Neural cell (in vitro differentiated cells): ENCODE measurements at regions not wholly inside any gene's neighbourhood (a gene's known extent, or its start where the extent isn't known, plus 50 kb on each side); places are given as distances from the start of the nearest gene placed in this dataset.

Source experiments
- H2AFZ ChIP-seq: fragments of 200-600, 300-800 bp; sonication (generic), shearing (Covaris generic); 2 replicates; pipeline ENCODE4 v1.6.0; 2014; ENCODE audit warnings: low read depth, mild to moderate bottlenecking, antibody characterized with exemption, low read length, moderate library complexity
- H3F3A ChIP-seq: fragments of 200-600 bp; shearing (Covaris generic); 2 replicates; pipeline ENCODE4 v1.6.1; 2016; ENCODE audit warnings: mild to moderate bottlenecking, moderate library complexity, mixed read lengths, antibody characterized with exemption, low read length; ENCODE audit not compliant: insufficient read depth, poor library complexity, severe bottlenecking
- H3K27ac ChIP-seq: fragments of 200-600, 300-800 bp; sonication (generic), shearing (Covaris generic); 2 replicates; pipeline ENCODE4 v1.5.1; 2014; ENCODE audit warnings: mild to moderate bottlenecking, low read length, moderate library complexity
- H3K27me3 ChIP-seq: fragments of 300-800, 200-600 bp; sonication (generic), shearing (Covaris generic); 2 replicates; pipeline ENCODE4 v1.6.0; 2014; ENCODE audit warnings: mild to moderate bottlenecking, low read depth, low read length, moderate library complexity; ENCODE audit not compliant: insufficient read depth
- H3K36me3 ChIP-seq: fragments of 300-800, 200-600 bp; sonication (generic), shearing (Covaris generic); 2 replicates; pipeline ENCODE4 v1.5.1; 2014; ENCODE audit warnings: mild to moderate bottlenecking, antibody characterized with exemption, low read length, moderate library complexity; ENCODE audit not compliant: insufficient read depth
- H3K4me2 ChIP-seq: fragments of 300-800, 200-600 bp; sonication (generic), shearing (Covaris generic); 2 replicates; pipeline ENCODE4 v1.6.0; 2014; ENCODE audit warnings: mild to moderate bottlenecking, low read length
- H3K4me3 ChIP-seq: fragments of 300-800, 200-600 bp; sonication (generic), shearing (Covaris generic); 2 replicates; pipeline ENCODE4 v1.5.1; 2014; ENCODE audit warnings: mild to moderate bottlenecking, low read length, moderate library complexity
- H3K79me2 ChIP-seq: fragments of 200-600 bp; shearing (Covaris generic); replicated peaks from 2 replicates; pipeline ENCODE4 v1.6.0; 2014; ENCODE audit warnings: mild to moderate bottlenecking, low read length, moderate library complexity; ENCODE audit not compliant: insufficient read depth
- H3K9ac ChIP-seq: fragments of 300-800, 200-600 bp; sonication (generic), shearing (Covaris generic); 2 replicates; pipeline ENCODE4 v1.6.1; 2016; ENCODE audit warnings: mild to moderate bottlenecking, low read length, mixed read lengths
- H3K9me2 ChIP-seq: fragments of 200-600 bp; shearing (Covaris generic); 2 replicates; pipeline ENCODE4 v1.6.1; 2016; ENCODE audit warnings: mild to moderate bottlenecking, low read length, mixed read lengths; ENCODE audit not compliant: insufficient read depth
- H3K9me3 ChIP-seq: fragments of 200-600, 300-800 bp; sonication (generic), shearing (Covaris generic); 2 replicates; pipeline ENCODE4 v1.6.1; 2016; ENCODE audit warnings: mild to moderate bottlenecking, mixed run types, low read length, moderate library complexity, mixed read lengths
- H4K20me1 ChIP-seq: fragments of 200-600 bp; shearing (Covaris generic); 2 replicates; pipeline ENCODE4 v1.6.1; 2016; ENCODE audit warnings: mild to moderate bottlenecking, mixed run types; ENCODE audit not compliant: insufficient read depth
- CTCF ChIP-seq: fragments of 450-650 bp; IDR thresholded peaks from 2 replicates; pipeline ENCODE4 v1.5.1; 2014; ENCODE audit warnings: antibody characterized with exemption, mild to moderate bottlenecking, moderate library complexity; ENCODE audit not compliant: poor library complexity, severe bottlenecking
- EP300 ChIP-seq: fragments of 450-650 bp; conservative IDR thresholded peaks from 2 replicates; pipeline ENCODE4 v1.6.1; 2014; ENCODE audit warnings: antibody characterized with exemption, mild to moderate bottlenecking, moderate library complexity; ENCODE audit not compliant: poor library complexity, severe bottlenecking
- EZH2 ChIP-seq: fragments of 200-600, 300-800 bp; shearing (Covaris generic), sonication (generic); IDR thresholded peaks from 2 replicates; pipeline ENCODE4 v1.6.1; 2014; ENCODE audit warnings: antibody characterized with exemption, low read length, borderline replicate concordance, mild to moderate bottlenecking; ENCODE audit not compliant: insufficient read depth, poor library complexity, severe bottlenecking
- MXI1 ChIP-seq: fragments of 450-650 bp; conservative IDR thresholded peaks from 2 replicates; pipeline ENCODE4 v1.6.1; 2014; ENCODE audit warnings: antibody characterized with exemption, mild to moderate bottlenecking; ENCODE audit not compliant: poor library complexity, severe bottlenecking
- POLR2AphosphoS5 ChIP-seq: IDR thresholded peaks from 2 replicates; pipeline ENCODE4 v1.6.1; 2012
- RAD21 ChIP-seq: fragments of 450-650 bp; conservative IDR thresholded peaks from 2 replicates; pipeline ENCODE4 v1.6.1; 2014; ENCODE audit warnings: antibody characterized with exemption, mild to moderate bottlenecking, moderate library complexity
- SMC3 ChIP-seq: fragments of 450-650 bp; conservative IDR thresholded peaks from 2 replicates; pipeline ENCODE4 v1.6.1; 2014; ENCODE audit warnings: antibody characterized with exemption, mild to moderate bottlenecking, moderate library complexity; ENCODE audit not compliant: poor library complexity
- TAF1 ChIP-seq: IDR thresholded peaks from 2 replicates; pipeline ENCODE4 v1.6.1; 2012; ENCODE audit warnings: low read depth
- TF ChIP-seq, protein P1 (sequence below): IDR thresholded peaks from 2 replicates; pipeline ENCODE4 v1.6.1; 2012; ENCODE audit warnings: borderline replicate concordance

GRCh38 chr22:49307870-49308269, 519.8 kb downstream of the BRD1 start:
- no peak overlapping the region for H3K4me2 ChIP-seq
- no peaks in the 10 kb centered on the region for H3K36me3 ChIP-seq
- no peak overlapping the region for H3K9ac ChIP-seq
- no peaks in the 10 kb centered on the region for H3F3A ChIP-seq
- H4K20me1 ChIP-seq = no peaks in the 10 kb centered on the region
- H3K27ac ChIP-seq = no peak overlapping the region
- H3K4me3 ChIP-seq = no peak overlapping the region
- H3K79me2 ChIP-seq = no peaks in the 10 kb centered on the region
- H3K27me3 ChIP-seq = no peaks in the 10 kb centered on the region
- H3K9me3 ChIP-seq = no peaks in the 10 kb centered on the region
- no peaks in the 10 kb centered on the region for H3K9me2 ChIP-seq
- no peak overlapping the region for H2AFZ ChIP-seq
- TF ChIP-seq CTCF (no peak), EZH2 (no peak), EP300 (no peak), POLR2AphosphoS5 (no peak), RAD21 (no peak), SMC3 (no peak), MXI1 (no peak), TAF1 (no peak)
- TF ChIP-seq, protein P1, sequence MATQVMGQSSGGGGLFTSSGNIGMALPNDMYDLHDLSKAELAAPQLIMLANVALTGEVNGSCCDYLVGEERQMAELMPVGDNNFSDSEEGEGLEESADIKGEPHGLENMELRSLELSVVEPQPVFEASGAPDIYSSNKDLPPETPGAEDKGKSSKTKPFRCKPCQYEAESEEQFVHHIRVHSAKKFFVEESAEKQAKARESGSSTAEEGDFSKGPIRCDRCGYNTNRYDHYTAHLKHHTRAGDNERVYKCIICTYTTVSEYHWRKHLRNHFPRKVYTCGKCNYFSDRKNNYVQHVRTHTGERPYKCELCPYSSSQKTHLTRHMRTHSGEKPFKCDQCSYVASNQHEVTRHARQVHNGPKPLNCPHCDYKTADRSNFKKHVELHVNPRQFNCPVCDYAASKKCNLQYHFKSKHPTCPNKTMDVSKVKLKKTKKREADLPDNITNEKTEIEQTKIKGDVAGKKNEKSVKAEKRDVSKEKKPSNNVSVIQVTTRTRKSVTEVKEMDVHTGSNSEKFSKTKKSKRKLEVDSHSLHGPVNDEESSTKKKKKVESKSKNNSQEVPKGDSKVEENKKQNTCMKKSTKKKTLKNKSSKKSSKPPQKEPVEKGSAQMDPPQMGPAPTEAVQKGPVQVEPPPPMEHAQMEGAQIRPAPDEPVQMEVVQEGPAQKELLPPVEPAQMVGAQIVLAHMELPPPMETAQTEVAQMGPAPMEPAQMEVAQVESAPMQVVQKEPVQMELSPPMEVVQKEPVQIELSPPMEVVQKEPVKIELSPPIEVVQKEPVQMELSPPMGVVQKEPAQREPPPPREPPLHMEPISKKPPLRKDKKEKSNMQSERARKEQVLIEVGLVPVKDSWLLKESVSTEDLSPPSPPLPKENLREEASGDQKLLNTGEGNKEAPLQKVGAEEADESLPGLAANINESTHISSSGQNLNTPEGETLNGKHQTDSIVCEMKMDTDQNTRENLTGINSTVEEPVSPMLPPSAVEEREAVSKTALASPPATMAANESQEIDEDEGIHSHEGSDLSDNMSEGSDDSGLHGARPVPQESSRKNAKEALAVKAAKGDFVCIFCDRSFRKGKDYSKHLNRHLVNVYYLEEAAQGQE = no peak

GRCh38 chr22:49307481-49307830, 520.2 kb downstream of the BRD1 start:
- Histone ChIP-seq H4K20me1 (no peaks in the 10 kb centered on the region), H3K79me2 (no peaks in the 10 kb centered on the region), H3K4me3 (no peak overlapping the region), H2AFZ (no peak overlapping the region), H3K4me2 (no peak overlapping the region), H3K9ac (no peak overlapping the region), H3K36me3 (no peaks in the 10 kb centered on the region), H3K9me3 (no peaks in the 10 kb centered on the region), H3K27me3 (no peaks in the 10 kb centered on the region), H3F3A (no peaks in the 10 kb centered on the region), H3K27ac (no peak overlapping the region), H3K9me2 (no peaks in the 10 kb centered on the region)
- TF ChIP-seq CTCF (no peak), RAD21 (no peak), SMC3 (no peak), EP300 (no peak), POLR2AphosphoS5 (no peak)
- TF ChIP-seq, protein P1 = no peak
